GM18873 (cell line): ENCODE measurements at regions not wholly inside any gene's neighbourhood (a gene's known extent, or its start where the extent isn't known, plus 50 kb on each side); places are given as distances from the start of the nearest gene placed in this dataset.

Source experiments
- ATAC-seq: cut with Tn5 transposase; IDR thresholded peaks from one replicate; pipeline ENCODE4 v1.9.1; 2021; ENCODE audit warnings: mild to moderate bottlenecking, moderate library complexity, moderate number of reproducible peaks; ENCODE audit not compliant: unreplicated experiment, low FRiP score

DNA sequence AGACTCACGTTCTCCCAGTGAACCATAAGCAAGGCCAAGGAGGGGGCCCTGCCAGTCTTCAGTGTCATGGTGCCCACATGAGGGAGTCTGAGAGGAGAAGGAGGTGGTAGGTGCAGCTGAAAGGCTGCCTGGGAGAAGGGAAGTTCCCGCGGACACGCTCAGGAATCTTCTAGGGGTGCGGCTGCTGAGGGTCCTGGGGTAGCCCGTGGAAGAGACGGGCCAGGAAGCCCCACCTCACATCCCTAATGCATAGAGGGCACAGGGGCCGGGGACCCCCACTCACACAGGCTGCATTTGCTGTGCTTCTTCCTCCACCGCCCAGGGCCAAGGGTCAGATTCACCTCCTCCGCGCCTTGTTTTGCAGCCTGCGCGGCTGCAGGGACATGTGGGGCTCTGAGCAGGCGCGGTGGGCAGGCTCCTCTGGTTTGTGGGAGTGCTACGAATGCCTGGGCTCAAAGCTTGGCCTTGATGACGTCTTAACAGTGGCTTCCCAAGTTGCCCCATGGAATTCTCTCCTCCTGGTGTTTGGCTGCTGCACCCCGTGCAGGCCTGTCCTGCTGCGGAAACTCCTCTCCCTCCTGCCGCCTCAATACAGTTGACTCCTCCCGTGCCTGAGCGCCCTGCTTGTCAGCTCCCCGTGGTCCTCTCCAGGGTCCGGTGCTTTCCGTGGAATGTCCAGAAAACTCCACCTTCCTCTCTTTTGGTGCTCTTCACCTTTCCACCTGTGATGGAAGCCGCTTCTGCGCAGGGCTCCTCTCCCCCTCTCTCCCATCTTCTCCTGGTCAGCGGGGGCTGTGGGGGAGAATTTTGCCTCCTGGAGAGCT lies 95.7 kb downstream of the VAPA start:
- ATAC-seq: no peak

GRCh38 chr18:10010611-10011015 lies 96.8 kb downstream of the VAPA start:
- no peak for ATAC-seq

DNA sequence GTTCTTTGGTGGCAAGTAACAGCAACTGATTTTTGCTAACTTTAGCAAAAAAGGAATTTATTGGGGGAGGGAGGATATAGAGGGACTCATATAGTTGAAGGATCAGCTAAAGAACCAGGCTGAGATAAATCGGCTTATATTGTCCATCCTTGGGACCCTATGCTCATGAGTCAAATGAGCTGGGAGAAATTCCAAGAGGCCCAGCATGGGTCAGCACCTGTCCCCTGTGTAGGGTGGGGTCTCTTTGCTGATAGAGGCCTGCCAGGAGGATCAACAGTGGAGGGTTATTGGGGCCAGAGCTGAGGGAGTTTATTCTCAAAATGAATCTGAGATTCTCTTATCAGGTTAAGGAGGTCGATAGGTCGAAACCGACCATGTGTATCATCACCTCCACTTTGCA lies 97.2 kb downstream of the VAPA start:
- ATAC-seq: no peak

DNA sequence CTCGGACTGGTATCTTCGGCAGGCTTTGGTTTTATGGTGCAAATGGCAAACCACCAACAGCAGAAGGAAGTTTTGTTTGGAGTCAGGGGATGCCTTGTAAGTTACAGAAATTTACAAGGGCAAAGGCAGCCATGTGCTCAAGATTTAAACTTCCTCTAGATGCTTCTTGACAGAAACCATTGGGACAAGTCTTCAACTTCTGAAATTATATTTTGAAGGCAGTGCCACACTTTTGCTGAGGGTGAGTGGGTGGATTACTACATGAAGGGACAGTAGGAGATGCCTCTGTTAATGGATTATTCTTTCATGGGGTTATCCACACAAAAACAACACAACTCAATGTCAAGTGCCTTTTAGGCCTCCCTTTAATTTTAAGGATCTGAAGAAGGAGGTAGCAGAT lies 97.9 kb downstream of the VAPA start:
- no peak for ATAC-seq

- no peak for ATAC-seq
These were observed 98.7 kb downstream of the VAPA start for GRCh38 chr18:10012526-10012925.

- no peak for ATAC-seq
These were observed 100.1 kb downstream of the VAPA start for GRCh38 chr18:10013621-10014543.

GRCh38 chr18:10015288-10015701 lies 101.5 kb downstream of the VAPA start:
- no peak for ATAC-seq

DNA sequence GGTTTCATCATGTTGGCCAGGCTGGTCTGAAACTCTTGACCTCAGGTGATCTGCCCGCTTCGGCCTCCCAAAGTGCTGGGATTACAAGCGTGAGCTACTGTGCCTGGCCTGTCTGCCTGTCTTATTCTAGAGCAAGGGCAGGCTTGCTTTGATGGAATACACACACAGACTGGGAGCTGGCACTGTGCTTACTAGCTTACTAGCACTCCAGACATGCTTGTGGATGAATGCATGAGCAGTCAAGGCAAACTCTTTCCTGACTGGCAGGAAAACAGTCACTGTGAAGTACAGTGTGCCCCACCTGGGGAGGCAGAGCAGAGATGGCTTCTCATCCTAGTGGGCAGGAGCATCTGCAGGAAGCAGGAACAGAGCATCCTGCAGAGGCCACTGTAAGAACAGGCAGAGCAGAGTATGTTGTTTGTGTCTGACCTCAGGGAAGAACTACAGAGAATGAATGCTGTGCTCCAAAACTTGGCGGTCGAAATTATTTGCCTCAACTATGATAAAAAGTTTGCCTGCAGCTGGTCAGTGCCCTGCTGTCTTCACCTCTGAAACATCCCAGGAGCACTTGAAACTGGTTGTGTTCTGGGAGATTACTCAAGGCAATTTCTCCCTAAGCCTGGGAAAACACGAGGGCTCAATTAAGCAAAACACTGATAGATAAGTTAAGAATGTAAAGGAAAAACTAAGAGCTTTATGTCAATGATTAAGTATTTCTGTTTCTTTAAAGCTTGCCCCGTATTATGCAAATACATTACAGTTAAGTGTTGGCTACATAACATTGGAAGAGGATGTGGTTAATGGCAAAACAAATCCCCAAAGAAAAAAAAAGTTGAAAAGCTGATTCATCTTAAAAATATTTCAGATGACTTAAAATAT lies 102.4 kb downstream of the VAPA start:
- no peak for ATAC-seq

DNA sequence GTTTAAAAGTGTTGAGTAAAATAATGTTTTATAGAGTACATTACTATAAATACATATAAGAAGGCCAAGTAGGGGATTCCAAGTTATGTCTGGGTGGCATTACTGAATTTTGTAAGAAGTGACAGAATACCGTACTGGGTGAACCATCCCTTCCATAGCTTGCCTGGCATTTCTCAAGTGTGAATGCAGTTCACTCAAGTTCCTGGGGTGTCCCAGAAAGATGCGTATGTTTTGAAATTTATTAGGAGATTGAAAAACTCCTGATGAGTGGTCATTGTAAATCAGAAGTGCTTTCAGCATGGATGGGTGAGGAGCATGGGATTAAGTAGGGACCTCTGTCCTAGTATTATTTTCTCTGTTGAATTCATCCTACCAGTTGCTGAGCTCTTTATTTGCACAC lies 103.2 kb downstream of the VAPA start:
- ATAC-seq: no peak

DNA sequence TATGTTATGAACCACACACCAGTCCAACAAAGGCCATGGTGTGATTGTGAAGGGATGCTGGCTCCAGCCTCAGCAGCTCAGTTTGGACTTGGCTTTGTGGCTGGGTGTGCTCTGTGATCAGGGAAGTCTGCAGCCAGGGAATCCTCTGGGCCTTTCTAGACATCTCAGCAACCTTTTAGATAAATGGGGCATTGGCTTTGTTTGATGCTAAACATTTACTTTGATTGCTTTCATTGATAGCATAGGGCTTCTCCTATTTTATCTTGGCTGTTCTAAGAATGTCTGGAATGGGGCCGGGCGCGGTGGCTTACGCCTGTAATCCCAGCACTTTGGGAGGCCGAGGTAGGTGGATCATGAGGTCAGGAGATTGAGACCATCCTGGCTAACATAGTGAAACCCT lies 104.5 kb downstream of the VAPA start:
- no peak for ATAC-seq

GRCh38 chr18:10020171-10020570 lies 106.4 kb downstream of the VAPA start:
- ATAC-seq: no peak

- no peak for ATAC-seq
These were observed 108.5 kb downstream of the VAPA start for GRCh38 chr18:10022365-10022764.

GRCh38 chr18:10023853-10024570 lies 110.2 kb downstream of the VAPA start:
- ATAC-seq: no peak

DNA sequence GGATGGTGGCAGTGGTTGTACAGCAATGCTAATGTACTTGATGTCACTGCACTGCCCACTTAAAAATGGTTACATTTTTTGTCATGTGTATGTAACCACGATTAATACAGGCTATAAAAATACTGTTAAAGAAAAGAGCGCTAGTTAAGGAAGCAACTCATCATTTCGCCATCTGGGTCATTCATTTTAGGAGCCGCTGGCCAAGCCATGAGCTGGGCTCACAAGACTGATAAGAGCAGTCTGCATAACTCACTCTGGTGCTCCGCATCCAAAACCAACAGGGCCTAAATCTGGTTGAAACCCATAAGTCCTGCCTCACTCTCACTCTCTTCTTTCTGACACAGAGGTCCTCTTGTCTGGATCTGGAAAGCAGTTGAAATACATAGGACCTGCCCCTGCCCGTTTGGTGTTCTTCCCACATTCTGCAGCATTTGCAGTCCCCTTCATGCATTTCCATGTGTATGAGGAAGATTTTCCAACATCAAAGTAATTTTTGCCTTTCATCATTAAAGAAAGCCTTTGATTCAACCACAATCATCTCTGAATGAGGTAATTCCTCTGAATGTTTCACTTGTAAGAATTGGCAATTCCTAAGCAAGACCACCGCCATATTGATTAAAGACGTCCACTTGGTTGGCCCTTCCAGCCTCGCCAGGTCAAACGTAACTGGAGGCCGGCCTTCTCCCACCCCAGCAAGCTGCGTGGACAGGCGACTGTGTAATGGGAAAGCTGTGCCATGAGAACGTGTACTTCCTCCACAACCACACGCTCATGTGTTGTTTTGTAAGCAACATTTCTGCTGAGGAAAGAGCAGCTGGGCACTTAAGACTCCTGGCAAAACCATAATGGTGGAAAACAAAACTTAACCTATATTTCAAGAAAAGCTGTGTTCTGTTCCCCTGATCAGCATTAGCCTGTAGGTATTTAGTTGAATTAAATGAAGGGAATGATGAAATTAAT lies 112.2 kb downstream of the VAPA start:
- ATAC-seq: no peak

DNA sequence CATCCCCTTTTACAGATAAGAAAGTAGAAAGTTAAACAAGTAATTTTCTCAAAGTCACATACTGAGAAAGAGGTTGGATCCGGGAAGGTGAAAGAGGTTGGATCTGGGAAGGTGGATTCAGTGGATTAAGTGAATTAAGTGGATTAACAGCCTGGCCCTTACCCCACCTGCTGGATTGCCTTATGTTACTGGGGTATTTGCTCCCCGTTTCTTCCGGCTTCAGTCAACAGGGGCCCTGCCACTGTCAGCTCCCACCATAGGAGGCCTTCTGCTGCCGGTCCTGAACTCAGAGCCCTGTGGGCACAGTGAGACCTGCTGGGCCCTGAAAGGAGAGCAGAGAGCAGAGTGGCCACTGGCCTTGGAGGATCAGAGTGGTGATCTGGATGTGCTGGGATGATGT lies 113.2 kb downstream of the VAPA start:
- ATAC-seq: no peak

GRCh38 chr18:10027461-10027860 lies 113.6 kb downstream of the VAPA start:
- no peak for ATAC-seq

DNA sequence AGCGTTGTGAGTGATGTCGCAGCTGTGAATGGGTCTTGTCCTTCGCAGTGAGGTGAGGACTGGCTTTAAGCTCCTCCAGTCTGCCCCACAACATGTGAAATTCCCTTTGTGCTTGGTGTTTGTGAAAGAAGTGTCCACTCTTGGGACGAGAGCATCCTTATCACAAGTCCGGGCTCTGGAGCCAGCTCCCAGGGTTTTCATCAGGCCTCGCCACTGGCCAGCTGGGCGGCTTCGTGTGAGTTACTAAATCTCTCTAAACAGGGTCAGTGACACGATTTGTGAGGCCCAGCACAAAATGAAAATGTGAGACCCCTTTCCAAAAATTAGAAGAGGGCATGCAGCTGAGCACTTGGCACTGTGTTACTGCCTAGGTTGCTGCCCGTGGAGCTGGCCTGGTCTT lies 115.9 kb downstream of the VAPA start:
- ATAC-seq: no peak

DNA sequence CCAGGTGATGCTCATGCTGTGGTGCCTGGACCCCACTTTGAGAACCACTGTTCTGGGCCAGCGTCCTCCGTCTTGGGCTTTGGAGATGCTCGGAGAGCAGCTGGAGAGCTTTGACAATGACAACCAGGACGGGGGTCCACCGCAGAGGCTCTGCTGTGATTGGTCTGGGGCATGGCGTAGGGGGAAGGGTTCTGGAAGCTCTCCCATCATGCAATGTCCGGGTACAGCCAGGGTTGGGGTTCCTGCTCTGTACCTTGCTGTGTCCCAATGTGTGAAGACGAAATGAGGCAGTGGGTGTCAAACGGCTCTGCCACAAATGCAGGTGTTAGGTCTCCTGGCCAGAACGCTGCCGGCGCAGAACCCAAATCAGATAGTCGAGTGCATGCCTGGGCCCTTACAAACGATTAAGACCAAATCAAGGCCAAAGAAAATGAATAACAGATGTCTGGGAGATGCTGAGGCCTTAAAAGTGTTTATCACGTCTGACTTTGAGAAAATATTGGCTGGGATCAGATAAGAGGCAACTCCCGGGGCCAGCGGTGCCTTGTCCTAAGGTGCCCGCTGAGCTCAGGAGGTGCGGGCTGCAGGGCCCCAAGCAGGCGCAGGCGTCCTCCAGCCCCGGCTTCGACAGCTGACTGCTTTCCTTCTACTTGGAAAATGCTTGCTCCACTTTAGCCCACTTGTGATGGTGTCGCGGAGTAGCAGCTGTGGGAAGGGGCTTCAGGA lies 117.2 kb downstream of the VAPA start:
- ATAC-seq: no peak
